GM21825 (cell line): ENCODE measurements at regions not wholly inside any gene's neighbourhood (a gene's known extent, or its start where the extent isn't known, plus 50 kb on each side); places are given as distances from the start of the nearest gene placed in this dataset.
"Not testable (repeated sequence)": the region's sequence is repeated elsewhere in the genome, so short reads cannot be mapped to it uniquely, and the experiment has no call there.

Experiments
- ATAC-seq: cut with Tn5 transposase; IDR thresholded peaks from one replicate; pipeline ENCODE4 v1.9.1; 2021; ENCODE audit warnings: mild to moderate bottlenecking, moderate library complexity; ENCODE audit not compliant: unreplicated experiment

GRCh38 chr1:14421977-14422609 is 176.4 kb upstream of the KAZN start:
- no peak for ATAC-seq

DNA sequence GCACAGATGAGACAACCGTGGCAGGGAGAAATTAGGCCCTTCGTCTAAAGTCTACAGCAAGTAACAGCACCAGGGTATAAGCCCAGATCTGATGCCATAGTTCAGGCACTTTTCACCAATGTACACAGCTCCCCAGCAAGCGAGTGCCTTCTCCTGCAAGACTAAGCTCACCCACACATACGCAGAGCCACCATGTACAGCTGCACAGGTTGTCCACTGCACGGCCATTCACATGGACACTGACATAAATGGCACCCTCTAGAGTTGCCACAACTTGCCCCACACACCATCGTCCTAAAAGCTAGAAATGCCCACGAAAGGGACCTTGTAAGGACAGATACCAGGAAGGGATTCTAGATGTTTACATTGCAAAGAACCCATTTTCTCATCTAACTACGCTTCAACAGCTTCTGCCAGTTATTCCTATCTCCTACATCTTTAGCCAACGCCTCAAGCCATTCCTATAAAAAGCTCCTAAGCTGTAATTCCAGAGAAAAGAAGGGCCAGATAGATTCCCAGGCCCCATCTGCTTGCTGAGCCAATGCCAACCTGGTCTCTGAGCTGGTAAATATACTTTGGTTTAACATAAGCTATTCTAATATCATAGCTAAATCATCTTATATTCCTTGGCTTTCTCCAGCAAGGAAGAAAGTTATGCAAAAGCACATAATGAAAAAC is 174.0 kb upstream of the KAZN start:
- ATAC-seq = no peak

GRCh38 chr1:14426854-14427253 is 171.6 kb upstream of the KAZN start:
- ATAC-seq = no peak

DNA sequence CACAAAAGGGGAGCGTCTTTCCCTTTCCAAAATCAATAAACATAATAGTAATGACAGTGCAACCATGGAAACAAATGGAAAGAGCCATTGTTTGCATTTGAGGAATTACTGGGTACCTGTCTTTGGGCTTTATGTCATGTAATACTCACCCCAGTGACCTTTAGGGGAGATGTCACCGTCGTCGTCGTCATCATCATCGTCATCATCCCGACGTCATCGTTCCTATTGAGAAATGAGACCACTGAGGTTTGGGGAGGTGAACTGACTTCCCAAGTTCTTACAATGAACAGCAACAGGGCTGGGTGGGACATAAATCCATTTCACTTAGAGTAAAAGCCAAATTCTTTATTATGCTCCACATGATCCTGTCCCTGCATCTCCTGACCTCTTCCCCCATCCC is 168.9 kb upstream of the KAZN start:
- no peak for ATAC-seq

DNA sequence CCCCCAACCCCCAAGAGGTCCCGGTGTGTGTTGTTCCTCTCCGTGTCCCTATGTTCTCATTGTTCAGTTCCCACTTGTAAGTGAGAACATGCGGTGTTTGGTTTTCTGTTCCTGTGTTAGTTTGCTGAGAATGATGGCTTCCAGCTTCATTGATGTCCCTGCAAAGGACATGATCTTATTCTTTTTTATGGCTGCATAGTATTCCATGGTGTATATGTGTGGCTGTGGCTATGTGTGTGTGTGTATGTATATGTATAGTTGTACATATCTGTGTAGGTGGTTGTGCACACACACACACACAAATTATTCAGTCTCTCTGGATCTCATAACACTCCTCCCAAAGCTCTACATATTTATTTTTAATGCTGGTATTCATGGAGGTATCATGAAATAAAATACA is 165.8 kb upstream of the KAZN start:
- ATAC-seq = not testable (repeated sequence)

GRCh38 chr1:14435368-14436023 is 163.0 kb upstream of the KAZN start:
- ATAC-seq = no peak

- ATAC-seq = no peak
Measured at GRCh38 chr1:14437417-14437918, 161.0 kb upstream of the KAZN start.

DNA sequence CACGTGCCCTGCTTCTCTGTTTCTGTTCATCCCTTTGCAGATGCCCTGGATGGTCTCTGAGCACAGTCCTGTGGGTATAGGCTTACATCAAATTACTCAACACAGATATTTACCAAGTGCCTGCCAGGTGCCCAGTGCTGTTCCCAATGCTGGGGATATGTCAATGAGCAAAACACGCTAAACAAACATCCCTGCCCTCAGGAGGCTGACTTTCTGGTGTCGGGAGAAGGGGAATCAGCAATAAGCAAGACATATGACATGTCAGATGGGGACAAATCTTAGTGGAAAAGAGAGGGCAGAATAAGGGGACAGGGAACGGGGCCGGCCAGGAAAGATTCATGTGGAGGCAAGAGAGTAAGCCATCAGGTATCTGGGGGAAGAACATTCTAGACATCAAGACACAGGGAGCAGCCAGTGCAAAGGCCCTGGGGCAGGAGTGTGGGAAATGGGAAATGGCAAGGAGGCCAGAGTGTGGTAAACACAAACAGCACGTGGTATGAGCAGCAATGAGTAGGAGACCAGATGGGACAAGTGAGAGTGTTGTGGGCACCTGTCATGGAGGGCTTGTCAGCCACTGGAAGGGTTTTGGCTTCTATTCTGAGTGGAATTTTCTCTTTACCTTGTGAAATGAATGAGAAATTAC is 160.2 kb upstream of the KAZN start:
- no peak for ATAC-seq

DNA sequence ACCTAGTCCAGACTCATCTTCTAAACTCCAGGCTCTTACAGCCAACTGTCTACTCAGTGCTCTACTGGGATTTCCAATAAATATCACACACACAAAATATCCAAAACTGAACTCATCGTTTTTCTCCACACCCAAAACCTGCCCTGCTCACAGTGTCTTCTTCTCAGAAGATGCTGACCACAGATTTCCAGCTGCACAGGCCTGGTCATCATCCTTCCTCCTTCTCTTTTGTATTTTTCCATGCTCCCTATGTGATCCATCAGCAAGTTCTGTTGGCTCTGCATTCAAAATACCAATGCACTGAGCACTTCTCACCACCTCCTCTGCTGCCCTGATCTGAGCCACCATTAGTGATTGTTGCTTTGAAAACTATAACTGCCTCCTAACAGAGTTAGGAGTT is 159.5 kb upstream of the KAZN start:
- no peak for ATAC-seq

DNA sequence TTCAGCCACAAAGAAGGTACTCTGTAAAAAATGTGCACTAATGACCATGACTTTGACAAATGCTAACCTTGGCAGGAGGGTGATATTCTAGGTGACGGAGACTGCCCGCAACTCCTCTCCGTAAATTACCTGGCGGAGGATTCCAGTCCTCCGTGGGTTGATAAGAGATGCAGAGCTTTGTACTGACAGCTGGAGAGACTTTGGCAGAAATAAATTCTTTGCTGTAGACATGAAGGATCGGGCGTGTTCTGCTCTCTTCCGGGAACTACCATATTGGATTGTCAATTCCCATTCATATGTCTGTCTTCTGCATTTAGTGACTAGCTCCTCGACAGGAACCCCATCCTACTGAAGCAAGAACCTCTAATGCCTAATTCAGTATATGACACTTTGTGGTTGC is 158.3 kb upstream of the KAZN start:
- no peak for ATAC-seq

GRCh38 chr1:14440731-14441130 is 157.8 kb upstream of the KAZN start:
- ATAC-seq = no peak

GRCh38 chr1:14441302-14441741 is 157.2 kb upstream of the KAZN start:
- ATAC-seq = no peak

- no peak for ATAC-seq
Measured at GRCh38 chr1:14442669-14443068, 155.8 kb upstream of the KAZN start.

- no peak for ATAC-seq
Measured at GRCh38 chr1:14443164-14443787, 155.2 kb upstream of the KAZN start.

DNA sequence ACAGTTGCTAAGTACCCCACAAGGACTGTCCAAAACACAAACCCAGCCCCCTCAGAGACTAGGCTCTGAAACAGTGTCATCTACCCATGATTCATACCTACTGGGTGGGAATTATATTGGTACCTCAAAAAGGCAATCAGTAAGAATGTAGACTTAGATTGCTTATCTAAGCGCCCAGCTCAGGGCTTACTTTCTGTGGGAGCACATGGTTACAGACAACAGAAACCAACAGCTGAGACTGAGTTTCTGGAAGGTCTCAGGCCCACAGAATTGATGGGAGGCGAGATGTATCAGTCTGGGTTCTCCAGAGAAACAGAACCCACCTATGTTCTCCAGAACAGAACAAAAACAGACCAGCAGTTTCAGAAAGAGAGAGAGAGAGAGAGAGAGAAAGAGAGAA is 147.3 kb upstream of the KAZN start:
- no peak for ATAC-seq

- ATAC-seq = no peak
Measured at GRCh38 chr1:14452551-14452950, 145.9 kb upstream of the KAZN start.

GRCh38 chr1:14460173-14460572 is 138.3 kb upstream of the KAZN start:
- ATAC-seq = no peak

DNA sequence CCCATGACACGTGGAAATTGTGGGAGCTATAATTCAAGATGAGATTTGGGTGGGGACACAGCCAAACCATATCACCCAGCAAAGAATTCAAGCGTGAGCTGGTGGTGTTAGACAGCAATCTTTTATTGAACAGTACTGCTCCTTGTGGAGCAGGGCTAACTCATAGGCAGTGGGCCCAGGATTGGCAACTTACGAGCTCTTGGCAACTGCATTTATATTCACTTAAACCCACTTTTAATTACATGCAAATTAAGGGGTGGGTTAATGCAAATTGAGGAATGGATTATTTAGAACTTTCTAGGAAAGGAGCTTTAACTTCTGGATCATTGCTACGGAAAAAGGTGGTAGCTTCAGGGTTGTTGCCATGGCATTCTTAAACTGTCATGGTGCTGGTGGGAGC is 135.6 kb upstream of the KAZN start:
- ATAC-seq = no peak

GRCh38 chr1:14466006-14466405 is 132.5 kb upstream of the KAZN start:
- ATAC-seq = no peak

DNA sequence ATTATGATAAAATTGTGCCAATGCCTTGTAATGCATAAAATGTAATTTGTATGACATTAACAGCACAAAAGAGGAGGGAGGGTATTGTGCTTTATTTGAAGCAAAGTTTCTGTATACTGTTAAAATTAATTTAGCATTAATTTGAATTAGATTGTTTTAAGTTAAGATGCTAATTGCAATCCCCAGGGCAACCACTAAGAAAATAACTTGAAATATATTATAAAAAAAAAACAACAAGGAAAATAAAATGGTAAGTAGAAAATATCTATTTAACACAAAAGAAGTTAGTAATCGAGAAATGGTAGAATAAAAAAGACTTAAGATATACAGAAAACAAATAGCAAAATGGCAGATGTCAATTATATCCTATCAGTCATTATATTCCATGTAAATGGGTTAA is 131.4 kb upstream of the KAZN start:
- ATAC-seq = no peak

DNA sequence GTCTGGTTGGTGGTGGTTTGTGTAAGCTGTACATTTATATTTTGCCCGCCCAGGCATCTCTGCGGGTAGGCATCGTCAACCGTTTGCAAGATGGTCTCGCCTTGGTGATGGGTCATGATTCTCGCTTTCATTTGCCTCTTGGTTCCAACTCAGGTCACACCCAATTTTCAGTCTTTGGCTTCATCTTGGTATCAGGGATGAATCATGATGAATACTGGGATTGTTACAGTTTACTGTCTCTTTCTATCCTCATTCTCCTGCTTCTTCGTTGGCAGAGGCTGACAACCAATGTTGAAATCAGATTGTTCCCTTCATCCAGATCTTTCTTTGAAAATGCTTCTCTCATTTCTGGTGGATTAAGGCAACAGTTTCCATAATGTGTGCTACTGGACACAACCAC is 129.7 kb upstream of the KAZN start:
- ATAC-seq = no peak
